ENCODE measurements at regions not wholly inside any gene's neighbourhood (a gene's known extent, or its start where the extent isn't known, plus 50 kb on each side); places are given as distances from the start of the nearest gene placed in this dataset.

DNA sequence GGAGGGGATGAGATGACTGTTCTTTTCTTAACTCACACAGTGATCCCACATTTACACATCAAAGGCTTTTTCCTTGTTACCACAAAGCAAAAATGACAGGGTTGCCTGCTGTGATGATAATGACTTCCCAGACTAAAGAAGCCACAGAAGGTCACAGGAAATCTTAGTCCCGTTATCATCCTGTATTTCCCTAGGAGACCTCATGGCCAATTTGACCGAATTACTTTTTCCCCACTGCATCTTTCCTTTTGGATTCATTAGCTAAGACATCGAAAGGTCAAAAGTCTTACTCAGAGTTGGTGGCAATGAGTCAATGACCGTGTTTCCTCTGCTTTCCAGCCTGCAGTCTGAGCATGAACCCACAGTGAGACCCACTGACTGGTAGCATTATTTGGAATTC is 130.1 kb upstream of the INHBA start:
- no peak for DNase-seq (ENCODE audit: low read depth in 2 of 2)

DNA sequence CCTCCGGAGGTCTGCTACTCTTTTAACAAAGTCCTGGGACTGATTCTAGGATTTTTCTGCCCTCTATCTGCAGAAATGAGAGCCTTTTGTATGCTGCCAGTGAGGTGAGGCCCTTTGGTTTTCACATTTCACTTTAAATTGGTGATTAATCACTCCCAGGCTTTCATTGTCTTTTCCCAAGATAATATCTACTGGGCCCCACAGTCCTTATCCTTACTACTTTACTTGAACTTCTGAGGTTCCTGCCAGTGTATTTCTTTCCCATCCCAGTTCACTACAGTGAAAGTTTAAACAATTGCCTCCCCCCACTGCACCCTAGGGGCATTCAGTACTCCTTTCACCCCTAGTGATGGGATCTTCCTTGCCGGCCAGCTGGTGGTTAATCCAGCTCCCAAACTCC is 127.4 kb upstream of the INHBA start:
- no peak for DNase-seq (ENCODE audit: low read depth in 2 of 2)

DNA sequence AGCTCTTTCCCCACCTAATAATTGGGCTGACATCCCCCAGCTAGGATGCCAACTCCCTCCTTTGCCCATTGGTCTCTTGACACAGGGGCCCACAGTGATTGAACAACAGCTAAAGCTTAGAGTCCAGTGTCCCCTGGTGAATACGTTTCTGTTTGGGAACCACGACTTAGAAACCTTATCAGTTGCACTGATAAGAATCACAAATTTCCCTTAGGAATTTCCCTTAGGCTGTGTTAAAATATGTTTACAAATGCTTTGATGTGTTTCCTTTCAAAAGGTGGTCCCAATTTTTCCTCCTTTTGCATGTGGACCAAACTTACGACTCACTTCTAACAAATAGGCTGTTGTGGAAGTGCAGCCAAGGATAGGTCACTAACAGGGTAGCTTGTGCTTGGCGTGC is 126.0 kb upstream of the INHBA start:
- no peak for DNase-seq (ENCODE audit: low read depth in 2 of 2)

DNA sequence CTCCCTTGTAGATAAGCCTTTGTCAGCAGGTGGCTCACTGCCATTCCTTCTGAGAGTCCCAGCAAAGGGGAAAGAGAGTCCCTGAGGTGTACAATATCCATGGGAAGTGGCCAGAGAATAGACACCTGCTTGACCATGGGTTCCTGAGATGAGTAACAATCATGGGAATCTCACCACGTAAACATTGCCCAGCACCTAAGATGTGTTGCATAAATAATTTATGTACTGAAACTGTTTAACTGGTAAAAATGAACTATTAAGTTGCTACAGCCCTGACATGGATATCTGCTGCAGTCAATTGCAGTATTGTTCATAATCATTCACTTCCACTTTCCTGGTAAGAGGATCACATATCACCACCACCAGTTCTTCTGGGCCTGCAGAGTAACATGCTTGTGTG is 123.8 kb upstream of the INHBA start:
- DNase-seq (ENCODE audit: low read depth in 2 of 2): no peak

DNA sequence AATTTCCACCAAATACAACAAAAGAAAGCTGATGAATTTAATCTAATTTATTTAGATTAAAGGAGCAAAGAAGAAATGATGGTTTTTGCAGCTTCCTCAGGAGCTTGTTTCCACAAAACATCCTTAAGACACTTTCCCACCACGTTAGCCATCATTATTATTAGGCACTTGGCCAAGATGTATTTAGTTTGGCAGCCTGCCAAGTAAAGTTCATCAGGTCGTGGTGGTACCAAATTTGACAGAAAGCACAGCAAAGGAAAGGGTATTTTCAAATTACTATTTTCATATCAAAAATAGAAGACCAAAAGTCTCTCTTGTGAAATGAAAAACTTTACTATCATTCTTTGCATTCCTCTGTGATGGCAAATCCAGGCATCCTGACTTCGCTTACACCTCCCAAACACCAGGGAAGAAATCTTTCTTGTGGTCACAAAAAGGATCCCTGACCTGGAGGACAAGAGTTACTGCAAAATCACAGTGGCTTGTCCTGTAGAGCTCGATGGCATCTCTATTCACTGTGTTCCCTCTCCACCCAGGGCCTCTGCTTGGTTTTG is 123.1 kb upstream of the INHBA start:
- no peak for DNase-seq (ENCODE audit: low read depth in 2 of 2)

DNA sequence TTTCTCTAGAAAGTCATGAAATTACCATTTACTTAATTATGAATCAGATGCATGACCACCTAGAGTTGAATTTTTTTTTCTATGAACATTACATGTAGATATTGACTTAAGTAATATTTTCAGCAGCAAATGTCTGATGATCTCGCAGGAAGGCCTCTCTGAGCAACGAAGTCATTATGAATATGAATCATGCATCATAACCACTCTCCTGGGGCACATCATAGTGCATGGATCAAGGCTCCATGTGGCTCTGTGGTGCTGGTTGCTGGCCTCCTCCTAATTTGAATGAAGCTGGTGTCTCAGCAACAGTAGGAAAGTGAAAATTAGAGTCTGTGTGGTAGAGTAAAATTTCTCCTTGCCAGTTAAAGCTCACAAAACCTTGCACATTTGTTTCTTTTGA is 121.4 kb upstream of the INHBA start:
- no peak for DNase-seq (ENCODE audit: low read depth in 2 of 2)

DNA sequence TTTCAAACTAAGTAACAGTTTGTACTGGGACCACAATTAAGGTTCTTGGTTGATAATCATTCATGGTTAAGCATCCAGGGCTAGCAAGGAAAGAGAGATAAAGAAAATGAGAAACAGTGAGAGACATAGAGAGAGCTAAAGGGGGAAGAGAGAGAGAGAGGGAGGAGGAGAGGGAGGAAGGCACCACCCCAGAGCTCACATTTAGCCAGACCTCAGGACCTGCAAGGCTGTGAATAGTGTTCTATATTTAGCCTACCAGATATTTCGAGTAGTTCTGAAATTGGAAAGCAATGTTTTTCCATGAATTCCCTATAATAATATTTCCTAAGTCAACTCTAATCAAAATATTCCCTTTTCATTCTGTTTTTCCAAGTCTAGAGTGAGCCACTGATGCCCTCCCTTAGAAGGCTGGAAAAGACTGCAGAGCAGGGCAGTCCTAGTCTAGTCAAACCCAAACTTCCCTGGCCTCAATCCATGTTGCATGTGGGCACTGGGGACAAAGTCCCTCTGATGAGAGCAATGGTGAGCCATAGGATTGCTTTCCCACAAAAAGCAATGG is 119.4 kb upstream of the INHBA start:
- no peak for DNase-seq (ENCODE audit: low read depth in 2 of 2)

DNA sequence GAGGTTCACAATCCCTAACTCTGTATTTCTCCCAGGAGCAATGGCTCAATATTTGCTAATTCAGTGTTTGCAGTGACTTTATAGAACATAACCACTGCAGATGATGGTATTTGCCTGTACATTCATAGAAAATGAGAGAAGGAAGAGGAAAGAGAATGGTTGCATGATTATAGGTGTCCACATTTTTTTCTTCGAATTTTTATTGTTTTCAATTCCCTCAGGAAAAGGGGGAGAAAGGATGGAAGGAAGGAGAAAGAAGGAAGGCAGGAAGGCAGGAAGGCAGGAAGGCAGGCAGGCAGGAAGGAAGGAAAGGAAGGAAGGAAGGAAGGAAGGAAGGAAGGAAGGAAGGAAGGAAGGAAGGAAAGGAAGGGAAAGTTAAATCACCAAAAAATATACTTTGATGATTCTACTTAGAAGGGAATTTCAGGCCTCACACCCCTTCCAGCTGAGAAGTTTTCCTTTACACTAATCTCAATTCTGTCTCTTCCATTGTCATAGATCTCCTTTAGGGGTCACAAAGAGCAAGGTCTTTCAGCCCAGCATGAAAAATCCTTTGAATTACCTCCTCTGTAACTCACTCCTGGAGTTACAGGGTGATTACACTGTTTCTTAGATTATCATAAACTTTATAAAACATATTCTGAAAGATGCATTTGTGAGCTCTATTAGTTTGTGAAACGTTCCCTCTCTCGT is 118.8 kb upstream of the INHBA start:
- no peak for DNase-seq (ENCODE audit: low read depth in 2 of 2)

DNA sequence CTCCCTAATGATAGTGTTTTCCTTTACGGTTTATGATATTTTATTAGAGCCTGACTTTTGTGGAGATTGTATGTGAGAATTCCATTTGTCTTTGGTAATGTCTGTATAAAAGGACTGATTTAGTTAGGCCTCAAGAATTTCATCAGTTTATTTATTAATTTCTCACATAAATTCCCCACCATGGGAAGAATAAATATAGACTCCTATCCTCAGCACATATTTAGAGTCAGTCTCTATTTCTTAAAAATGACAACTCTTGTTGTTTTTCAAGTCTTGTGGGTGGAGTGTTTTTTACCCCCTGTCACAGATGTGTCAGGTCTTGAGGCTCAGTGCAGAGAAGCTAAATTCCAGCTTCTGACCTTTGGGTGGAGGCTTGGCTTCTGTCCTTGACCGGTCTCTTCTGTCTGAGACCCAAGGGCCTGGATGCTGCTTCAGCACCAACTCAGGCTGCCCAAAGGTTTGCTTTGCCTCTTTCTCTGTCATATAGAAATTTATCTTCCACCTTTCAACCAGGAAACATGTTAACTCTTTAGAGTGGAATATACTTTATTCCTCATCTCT is 117.3 kb upstream of the INHBA start:
- DNase-seq (ENCODE audit: low read depth in 2 of 2): no peak

DNA sequence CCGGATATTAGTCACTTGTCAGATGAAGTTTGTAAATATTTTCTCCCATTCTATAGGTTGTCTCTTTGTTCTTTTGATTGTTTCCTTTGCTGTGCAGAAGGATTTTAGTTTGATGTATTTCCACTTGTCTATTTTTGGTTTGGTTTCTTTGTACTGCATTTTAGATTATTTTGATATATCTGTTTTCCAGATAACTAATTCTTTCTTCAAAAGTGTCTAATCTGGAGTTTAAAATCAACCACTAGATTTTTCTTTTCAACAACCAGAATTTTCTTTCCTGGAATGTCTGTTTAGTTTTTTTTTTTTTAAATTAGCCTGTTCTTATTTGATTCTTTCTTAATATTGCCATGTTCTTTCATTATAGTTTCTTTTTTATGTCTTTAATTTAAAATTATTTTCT is 116.8 kb upstream of the INHBA start:
- DNase-seq (ENCODE audit: low read depth in 2 of 2): no peak

DNA sequence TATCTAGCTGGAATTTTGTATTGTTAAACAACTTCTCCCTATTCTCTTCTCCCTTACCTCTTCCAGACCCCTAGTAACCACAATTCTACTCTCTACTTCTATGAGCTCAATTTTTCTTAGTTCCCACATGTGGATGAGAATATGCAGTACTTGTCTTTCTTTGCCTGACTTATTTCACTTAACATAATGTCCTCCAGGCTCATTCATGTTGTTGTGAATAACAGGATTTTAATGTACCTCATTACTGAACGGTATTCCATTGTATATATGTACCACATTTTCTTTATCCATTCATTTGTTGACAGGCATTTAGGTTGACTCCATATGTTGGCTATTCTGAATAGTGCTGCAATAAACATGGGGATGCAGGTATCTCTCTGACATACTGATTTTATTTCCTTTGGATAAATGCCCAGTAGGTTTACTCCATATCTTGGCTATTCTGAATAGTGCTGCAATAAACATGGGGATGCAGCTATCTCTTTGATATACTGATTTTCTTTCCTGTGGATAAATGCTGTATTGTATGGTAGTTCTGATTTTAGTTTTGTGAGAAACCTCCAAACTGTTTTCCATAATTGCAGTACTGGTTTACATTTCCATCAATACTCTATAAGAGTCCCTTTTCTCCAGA is 116.0 kb upstream of the INHBA start:
- no peak for DNase-seq (ENCODE audit: low read depth in 2 of 2)

DNA sequence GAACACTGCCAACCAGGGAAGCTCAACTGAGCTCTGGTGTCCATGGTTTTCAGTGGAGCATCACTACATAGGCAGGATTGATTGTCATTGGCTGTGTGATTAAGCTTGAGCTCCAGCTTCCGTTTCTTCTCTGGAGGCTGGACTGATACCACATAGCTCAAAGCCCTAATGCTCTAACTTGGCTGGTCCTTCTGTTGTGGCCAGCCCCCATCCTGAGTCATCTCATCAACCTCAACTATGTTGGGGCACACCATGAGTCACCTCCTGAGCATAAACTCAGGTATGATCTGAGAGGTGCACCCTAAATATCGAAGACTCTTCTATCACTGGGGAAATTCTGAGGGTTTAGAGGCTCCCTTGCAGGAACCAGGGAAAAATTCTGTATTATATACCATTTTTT is 114.5 kb upstream of the INHBA start:
- DNase-seq (ENCODE audit: low read depth in 2 of 2): no peak

DNA sequence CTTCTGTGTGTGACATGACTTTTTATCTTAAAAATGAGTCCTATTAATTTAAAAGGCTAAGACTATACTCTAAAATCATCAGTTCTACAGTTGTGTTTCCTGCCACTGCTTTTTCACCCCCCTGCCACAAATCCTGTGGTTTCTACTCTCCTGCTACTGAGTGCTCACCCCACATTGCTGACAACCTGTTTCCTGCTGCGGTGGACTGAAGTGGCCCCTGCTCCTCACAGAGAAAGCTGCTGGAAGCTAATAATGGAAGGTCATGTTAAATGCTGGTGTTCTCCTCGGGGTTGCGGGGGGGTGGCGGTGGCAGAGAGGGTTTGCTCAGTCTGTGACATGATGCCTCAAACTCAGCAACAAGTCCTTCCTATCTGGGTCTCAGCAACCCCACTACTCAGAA is 113.2 kb upstream of the INHBA start:
- DNase-seq (ENCODE audit: low read depth in 2 of 2): no peak

DNA sequence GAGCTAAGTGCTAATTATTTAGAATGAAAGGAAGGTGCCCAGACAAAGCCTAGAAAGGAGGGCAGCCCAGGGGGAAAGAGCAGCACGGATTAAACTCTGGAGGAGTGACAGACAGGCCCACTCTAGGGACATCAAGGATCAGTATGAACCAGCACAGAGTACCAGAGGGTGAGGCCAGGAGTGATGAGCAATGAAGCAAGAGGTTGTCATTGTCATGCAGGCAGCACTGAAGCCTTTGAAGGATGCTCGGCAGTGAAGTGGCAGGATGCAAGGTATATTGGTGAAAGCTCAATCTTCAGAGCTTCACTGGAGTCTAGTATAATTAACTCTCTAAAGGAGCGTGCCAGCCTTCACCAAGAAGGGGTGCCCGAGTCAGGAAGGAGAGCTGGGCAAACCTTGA is 112.0 kb upstream of the INHBA start:
- DNase-seq (ENCODE audit: low read depth in 2 of 2): no peak

DNA sequence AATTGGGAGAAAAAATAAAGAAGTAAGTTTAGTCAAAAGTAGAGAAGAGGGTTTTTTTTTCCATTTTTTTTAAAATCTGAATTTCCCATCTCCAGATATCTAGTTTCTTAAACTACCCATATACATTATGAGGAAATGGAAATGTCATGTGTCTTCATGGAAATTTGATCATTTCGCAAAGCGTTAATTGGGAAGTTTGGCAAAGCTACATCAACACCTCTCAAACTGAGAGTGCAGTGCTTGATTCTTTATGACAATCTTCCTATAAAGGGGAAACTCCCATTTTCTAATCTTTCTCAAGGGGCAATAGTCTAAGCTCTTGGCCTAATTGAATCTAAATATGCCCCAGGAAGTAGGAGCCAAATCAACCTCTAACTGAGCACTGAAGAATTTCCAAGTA is 110.4 kb upstream of the INHBA start:
- no peak for DNase-seq (ENCODE audit: low read depth in 2 of 2)

DNA sequence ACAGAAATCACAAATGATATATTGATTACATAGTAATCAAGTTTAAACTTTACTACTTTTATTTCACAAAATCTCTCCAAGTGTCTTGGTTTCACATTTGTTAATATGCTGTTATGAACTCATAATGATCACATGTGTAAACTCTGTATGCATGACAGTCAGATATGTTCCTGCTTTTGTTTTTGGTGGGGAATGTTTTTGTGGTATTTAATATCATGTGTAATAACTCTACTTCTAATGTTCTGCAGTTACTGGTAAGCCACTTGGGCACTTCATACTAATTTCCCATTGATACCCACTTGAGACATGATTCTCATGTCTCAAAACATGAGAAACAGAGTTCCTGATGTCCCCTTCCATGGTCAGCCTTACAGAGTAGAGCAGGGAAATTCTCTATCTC is 109.1 kb upstream of the INHBA start:
- DNase-seq (ENCODE audit: low read depth in 2 of 2): no peak

DNA sequence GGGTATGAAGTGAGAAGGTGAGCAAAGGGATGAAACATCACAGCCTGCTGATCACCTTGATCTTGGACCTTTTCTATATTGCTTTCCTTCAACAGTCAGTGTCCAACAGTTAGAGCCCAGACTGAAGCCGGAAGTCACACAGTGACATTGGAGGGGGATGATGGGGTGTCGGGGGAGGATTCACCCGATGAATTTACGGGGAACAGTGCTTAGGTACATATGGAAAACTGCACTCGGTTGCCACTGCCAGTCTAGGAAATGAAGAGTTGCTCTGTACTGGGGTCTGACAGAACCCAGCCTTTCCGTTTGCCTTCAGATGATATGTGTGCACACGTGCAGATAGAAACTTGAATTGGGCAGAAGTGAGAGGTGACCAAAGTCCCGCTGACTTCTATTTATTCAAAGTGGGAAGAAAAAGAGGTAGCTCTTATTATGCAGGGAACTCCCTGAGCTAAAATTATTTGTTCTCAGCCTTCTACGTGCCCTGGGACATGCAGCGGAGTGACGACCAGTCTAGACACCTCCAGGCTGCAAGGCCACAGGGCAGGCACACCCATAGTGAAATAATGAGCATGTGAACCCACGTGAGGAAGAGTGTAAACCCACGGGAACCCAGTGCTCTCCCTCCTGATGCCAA is 107.2 kb upstream of the INHBA start:
- DNase-seq (ENCODE audit: low read depth in 2 of 2): no peak

DNA sequence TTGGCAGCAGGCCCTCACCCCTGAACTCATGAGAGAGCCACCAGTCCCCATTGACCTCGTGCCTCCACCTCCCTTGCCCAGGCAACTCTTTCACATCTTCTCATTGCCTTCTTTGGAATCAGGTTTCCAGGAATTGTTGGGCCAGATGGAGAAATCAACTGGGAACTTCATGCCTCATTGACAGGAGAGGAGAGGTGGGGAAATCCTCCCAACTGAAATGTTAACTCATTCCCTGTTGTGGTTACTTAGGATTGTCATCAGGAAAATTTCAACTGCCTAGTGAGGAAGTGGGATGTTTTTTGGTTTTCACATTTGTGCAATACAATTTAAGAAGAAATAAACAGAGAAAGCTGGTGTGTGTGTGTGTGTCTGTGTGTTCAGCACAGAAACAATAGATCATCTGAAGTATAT is 106.6 kb upstream of the INHBA start:
- no peak for DNase-seq (ENCODE audit: low read depth in 2 of 2)

DNA sequence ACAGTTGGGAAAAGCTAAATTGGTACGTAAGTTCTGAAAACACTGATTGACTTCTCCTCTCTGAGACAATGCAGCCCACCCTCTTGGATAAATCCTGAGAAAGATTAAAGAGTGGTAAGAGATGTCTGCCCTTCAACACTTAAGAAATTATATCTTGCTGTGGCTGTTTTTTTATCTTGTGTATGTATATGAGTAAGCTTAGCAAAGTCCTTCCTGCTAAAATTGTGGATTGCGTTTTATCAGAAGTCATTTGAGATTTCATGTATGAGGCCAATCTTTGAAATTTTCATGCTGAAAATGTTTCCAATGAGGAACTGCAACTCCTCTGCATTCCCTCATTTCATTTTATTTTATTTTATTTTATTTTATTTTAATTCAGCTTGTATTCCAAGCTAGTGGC is 106.2 kb upstream of the INHBA start:
- no peak for DNase-seq (ENCODE audit: low read depth in 2 of 2)

DNA sequence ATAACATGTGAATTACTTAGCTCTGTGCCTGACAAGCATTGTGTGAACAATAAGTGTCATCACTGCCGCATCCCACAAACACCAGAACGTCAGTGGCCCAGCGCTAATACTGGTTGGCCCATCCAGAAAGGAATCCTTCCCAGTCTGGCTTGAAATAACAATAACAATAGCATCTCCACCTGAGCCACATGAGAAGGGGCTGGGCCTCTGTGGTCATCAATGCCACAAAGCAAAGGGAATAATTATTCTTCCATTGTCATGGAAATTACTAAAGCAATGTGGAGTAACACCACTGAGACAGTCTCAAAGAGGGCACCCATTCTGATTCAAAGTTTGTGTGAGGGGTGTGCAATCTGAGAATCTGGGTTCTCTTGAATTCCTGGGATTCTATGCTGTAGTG is 105.7 kb upstream of the INHBA start:
- no peak for DNase-seq (ENCODE audit: low read depth in 2 of 2)

DNA sequence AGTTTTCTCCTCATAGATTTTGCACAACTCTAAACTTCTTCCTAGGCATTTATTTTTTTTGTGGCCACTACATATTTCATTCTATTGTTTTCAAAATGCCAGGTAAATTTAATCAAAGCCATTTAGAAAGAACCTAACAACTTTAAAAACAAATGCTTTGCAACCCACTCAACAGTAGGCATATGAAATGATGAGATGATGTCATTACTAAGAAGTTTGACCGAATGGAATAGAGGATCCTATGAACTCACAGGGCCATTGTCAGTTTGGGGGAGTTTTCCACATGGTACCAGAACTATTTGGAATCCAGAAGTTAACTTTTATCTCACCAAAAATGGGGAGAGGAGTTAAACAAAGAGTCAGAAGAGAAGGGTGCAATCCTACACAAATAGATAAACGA is 100.7 kb upstream of the INHBA start:
- DNase-seq (ENCODE audit: low read depth in 2 of 2): no peak

DNA sequence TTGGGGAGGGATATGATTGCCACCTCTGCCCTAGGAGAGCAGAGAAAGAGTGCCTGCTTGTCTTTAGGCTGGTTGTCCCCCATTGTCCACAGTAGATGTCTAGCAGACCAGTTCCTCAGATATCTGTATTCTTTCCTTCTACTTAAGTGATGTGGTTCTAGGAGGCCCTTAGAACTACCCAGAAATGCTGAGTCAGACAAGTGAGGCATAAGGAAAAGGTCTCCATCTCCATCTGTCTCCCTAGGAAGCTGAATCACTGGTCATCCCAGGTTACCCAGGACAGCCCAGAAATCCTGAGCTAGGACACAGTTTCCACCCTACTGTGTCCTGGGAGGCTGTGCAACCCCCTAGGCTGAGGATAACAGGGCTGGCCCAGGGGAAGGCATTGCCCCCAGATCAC is 93.4 kb upstream of the INHBA start:
- DNase-seq (ENCODE audit: low read depth in 2 of 2): no peak

Data from stimulated activated CD4-positive, alpha-beta T cell treated with anti-CD3 and anti-CD28 coated beads, Interleukin-1b, Interleukin-23, amount 100 ng/mL, for 1 hour (primary cell).